HT1080 (cell line): ENCODE measurements at regions not wholly inside any gene's neighbourhood (a gene's known extent, or its start where the extent isn't known, plus 50 kb on each side); places are given as distances from the start of the nearest gene placed in this dataset. TPM values are rescaled to one million over a fixed set of nuclear protein-coding genes. Genes with fewer than 3 reads are reported as not detected.

Source experiments
- DNase-seq: peaks from one replicate; pipeline ENCODE4 v3.0.0-alpha.2; 2015; ENCODE audit warnings: low read depth
- small RNA-seq: library from RNA; depleted of rRNA; stranded (forward); fragments of <200 nt; gene quantifications from one replicate; pipeline ENCODE3, GENCODE V24; 2014

- no peak for DNase-seq
Observed at GRCh38 chrY:7261254-7261653, 349.7 kb upstream of the AMELY start.

- no peak for DNase-seq
Observed at GRCh38 chrY:7240101-7240500, 328.5 kb upstream of the AMELY start.

GRCh38 chrY:7211971-7212370, 300.4 kb upstream of the AMELY start:
- no peak for DNase-seq

GRCh38 chrY:7204456-7204855, 292.9 kb upstream of the AMELY start:
- DNase-seq = no peak

- DNase-seq = no peak
Observed at GRCh38 chrY:7182591-7182990, 271.0 kb upstream of the AMELY start.

- peak; percentile 65 for DNase-seq
Observed at GRCh38 chrY:7177631-7178030, 266.1 kb upstream of the AMELY start.

GRCh38 chrY:7169475-7169874, 257.9 kb upstream of the AMELY start:
- DNase-seq = no peak

- DNase-seq = no peak
Observed at GRCh38 chrY:7141477-7141876, 229.9 kb upstream of the AMELY start.

Small RNAs in the stretch of these regions (small RNA-seq; reads per million reads assigned to genes)
- gene RF00019 (not detected), gene RN7SKP282 (not detected), gene RNU6-521P (not detected)
